ENCODE measurements at regions not wholly inside any gene's neighbourhood (a gene's known extent, or its start where the extent isn't known, plus 50 kb on each side); places are given as distances from the start of the nearest gene placed in this dataset.

DNA sequence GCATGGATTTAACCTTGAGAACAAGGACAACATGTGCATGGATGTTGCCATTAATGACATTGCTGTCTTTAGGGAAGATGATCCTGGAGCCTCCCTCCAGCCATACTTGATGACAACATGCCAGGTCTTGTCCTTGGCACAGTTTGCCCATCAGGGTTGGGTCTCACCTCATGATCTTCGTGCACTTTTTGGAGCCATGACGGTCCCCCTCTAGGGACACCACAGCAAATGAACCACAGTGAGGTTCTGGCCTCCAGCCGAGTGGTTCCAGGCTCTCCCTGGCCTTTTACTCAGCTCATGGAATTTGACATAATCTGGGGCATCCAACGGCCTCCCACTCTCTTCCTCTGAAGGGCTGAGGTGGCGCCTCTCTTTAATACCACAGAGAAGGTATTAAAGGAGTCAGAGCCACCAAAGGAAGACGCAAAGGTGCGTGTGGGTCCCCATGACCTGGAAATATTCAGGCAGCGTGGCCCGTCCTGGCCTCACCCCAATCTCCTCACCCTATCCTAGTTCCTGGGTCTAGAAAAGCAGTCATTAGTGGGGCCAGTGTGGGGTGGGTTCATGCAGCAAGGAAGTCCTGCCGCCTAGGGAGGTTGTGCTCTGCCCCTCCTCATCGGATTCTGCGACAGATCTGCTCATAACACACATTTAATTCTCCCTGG lies 184.8 kb downstream of the CXCL12 start:
- DNase-seq (ENCODE audit: low read depth, low spot score) = no peak

DNA sequence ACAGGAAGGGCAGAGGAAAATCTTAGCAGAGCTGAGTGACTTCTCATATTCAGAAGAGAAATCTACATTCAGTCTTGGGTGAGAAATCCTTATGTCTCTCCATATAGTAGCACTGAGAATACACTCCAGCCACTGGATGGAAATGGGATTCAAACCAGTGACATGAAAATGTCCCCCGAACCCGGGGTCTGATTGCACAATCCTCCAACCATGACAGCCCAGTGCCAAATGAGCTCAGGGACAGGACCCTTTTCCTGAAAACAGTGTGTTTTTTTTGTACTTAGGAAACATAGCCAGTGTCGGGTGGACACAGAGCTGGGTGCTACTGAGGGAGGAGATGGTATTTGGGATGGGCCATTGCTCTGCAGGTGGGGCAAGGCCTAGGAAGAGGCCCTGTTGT lies 185.6 kb downstream of the CXCL12 start:
- no peak for DNase-seq (ENCODE audit: low read depth, low spot score)

GRCh38 chr10:44198780-44199097 lies 186.2 kb downstream of the CXCL12 start:
- DNase-seq (ENCODE audit: low read depth, low spot score) = no peak

- DNase-seq (ENCODE audit: low read depth, low spot score) = no peak
Measured at GRCh38 chr10:44198096-44198779, 186.7 kb downstream of the CXCL12 start.

DNA sequence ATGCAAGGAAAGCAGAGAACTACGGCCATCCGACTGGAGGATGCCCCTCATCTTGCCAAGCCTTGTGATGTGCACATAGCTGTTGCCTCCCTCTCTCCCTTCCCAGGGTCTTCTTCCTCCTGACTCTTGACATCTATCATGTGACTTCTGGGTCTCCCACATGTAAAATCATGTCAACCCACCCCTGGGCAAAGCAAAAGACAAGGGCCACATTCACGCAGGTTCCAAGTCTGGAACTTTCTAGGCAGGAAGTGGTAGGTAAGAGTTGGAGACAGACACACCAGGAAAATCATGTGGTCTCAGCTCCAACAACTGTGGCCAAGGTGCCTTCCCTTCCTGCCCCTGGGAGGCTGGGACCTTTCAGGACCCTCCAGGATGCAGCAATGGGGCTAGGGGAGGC lies 187.3 kb downstream of the CXCL12 start:
- DNase-seq (ENCODE audit: low read depth, low spot score) = no peak

GRCh38 chr10:44196336-44196735 lies 188.6 kb downstream of the CXCL12 start:
- no peak for DNase-seq (ENCODE audit: low read depth, low spot score)

GRCh38 chr10:44196008-44196320 lies 188.9 kb downstream of the CXCL12 start:
- no peak for DNase-seq (ENCODE audit: low read depth, low spot score)

DNA sequence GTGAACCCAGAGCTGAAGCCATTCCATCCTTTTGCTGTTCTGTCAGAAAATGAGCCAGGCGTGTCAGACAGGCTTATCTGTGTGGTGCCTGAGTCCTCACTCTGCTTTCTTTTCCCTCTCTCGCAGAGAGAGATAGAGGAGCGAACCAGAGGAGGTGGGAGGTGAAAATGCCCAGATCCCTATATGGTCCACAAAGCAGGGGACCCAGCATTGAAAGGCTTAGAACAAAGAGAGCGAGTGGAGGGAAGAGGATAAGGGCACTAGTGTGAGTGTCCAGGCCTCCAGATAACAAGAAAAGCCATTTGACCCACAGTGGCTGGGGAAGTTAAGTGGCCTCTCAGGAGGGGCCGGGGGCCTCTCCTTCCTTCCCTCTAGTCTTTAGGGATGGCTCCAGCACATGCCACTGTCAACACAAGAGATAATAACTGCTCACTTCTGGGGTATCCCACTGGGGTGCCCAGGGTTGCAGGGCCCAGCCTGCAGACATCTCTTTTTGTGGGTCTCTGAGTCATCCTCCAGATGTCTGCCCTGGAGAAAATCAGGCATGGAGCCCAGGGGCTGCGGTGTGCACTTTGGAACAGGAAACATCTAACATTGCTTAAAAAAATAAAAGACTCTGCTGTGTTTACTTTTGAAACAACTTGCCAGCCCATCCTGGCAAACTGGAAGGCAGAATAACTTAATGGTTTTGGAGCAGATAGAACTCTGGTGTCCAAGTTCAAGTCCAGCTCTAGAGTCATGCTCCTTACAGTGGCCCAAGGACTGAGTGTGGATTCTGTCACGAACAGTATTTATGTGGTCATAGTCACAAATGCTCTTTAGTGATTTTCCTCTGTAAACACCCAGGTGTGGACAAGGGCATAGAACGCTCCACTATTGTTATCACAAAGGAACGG lies 189.5 kb downstream of the CXCL12 start:
- DNase-seq (ENCODE audit: low read depth, low spot score) = no peak

DNA sequence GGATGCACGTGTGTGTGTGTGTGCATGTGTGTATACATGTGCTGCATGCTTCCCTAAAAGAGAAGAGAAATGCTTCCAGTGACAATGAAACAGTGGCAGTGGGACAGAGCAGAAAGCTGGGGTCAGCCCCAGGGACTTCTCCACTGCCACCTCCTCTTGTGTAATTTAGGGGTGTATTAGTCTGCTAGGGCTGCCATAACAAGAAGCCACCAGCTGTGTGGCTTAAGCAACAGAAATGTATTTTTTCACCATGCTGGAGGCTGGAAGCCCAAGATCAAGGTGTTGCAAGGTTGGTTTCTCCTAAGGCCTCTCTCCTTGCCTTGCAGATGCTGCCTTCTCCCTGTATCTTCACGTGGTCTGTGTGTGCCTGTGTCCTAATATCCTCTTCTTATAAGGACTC lies 190.5 kb downstream of the CXCL12 start:
- no peak for DNase-seq (ENCODE audit: low read depth, low spot score)

DNA sequence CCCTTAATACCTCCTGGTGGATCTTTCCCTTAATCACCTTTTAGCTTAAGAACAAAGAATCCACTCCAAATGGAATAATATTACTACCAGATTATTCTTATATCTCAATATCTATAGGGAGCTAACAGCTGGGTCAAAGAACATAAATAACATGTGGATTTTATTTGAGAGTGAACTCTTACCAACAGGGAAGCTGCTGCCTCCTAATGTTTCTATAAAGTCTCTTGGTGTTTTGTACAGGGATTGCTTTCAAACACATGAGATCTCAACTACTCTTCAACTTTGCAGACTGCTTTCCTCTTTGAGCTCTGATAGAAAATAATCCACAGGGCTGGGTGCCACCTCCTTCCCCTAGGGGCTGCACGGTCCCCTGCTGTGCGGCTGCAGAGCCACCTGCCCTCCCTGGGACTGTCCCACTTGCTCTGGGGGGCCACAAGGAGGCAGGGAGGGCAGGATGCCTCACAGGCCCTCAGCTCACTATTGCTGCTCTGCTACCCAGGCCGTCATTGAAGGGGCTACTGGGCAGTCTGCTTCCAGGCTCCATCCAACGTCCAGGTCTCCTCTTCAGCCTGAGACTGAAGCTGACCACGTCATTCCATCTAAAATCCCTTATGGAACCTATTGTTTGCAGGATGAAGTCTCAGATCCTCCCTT lies 191.2 kb downstream of the CXCL12 start:
- no peak for DNase-seq (ENCODE audit: low read depth, low spot score)

- no peak for DNase-seq (ENCODE audit: low read depth, low spot score)
Measured at GRCh38 chr10:44193166-44193565, 191.7 kb downstream of the CXCL12 start.

DNA sequence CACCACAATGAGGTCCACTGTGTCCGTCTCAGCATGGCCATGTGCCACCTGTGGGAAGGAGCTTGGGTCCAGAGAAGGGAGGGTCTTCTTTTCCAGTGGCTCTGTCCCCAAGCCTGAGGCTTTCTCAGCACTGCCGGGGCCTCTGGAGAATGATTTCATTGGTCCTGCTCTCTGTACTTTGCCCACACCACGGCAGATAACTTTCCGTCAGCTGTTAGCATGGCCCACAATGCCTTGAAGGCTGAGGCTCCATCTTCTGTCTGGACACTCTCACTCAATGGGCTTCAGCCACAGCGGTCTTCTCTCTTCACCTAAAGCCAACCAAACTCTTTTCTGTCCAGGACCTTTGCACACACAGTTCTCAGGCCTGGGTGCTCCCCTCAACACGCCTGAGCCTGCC lies 192.5 kb downstream of the CXCL12 start:
- no peak for DNase-seq (ENCODE audit: low read depth, low spot score)

DNA sequence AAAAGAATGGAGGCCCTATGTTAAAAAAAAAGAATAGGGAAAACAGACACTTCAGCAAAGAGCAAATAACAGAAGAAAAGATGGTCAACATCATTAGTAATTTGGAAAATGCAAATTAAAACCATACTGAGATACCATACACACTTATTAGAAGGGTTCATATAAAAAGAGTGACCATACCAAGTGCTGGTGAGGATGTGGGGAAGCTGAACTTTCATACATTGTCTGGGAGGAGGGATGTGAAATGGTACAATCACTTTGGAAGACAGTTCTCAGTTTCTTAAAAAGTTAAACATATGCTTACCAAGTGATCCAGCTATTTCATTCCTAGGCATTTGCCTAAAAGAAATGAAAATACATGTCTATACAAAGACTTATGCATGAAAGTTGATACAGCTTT lies 194.4 kb downstream of the CXCL12 start:
- DNase-seq (ENCODE audit: low read depth, low spot score) = no peak

- DNase-seq (ENCODE audit: low read depth, low spot score) = no peak
Measured at GRCh38 chr10:44186821-44187220, 198.1 kb downstream of the CXCL12 start.

DNA sequence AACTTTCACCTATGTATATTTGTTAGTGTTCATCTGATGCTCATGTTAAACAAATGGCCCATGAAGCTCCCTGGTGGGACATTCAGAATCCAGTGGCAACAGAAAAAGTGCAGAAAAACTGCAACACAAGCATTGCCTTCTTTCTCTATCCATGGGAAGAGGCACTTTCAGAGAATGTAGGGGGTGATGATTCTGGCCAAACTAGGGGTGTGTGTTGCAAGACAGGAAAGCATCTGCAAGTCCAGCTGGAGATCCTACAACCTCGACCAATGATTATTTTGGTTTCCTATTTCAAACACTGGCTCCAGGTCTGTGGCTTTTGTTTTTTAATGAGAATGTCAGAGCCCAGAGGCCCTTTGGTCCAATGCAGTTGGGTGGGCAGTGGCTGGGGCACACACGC lies 198.7 kb downstream of the CXCL12 start:
- DNase-seq (ENCODE audit: low read depth, low spot score) = no peak

GRCh38 chr10:44185315-44185666 lies 199.6 kb downstream of the CXCL12 start:
- no peak for DNase-seq (ENCODE audit: low read depth, low spot score)

DNA sequence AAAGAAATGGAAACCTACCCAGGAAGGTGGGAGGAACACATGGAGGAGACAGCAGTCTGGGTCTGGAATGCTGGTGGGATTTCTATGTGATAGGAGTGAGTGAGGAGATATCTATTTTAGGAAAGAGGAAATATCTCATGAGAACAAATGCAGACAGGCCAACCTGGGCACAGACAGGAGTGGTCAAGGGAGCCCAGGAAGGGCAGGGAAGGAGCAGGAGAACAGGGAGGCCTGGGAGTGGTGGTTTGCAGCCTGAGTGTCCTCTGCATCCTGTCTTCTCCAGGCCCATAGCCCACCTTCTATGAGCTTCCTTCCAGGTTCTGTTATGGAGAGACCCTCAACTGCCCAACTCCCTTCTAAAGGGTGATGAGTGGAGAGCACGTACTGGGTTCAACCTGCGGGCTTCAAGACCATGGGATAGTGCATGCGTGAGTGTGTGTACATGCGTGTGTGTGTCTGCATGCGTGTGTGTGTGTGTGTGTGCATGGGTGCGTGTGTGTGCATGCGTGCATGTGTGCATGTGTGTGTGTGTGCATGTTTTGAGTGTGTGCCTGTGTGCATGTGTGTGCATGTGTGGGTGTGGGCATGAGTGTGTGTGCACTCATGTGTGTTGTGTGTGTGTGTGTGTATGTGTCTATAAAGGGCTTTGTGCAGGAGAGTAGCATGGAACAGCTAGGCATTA lies 200.1 kb downstream of the CXCL12 start:
- DNase-seq (ENCODE audit: low read depth, low spot score) = no peak

DNA sequence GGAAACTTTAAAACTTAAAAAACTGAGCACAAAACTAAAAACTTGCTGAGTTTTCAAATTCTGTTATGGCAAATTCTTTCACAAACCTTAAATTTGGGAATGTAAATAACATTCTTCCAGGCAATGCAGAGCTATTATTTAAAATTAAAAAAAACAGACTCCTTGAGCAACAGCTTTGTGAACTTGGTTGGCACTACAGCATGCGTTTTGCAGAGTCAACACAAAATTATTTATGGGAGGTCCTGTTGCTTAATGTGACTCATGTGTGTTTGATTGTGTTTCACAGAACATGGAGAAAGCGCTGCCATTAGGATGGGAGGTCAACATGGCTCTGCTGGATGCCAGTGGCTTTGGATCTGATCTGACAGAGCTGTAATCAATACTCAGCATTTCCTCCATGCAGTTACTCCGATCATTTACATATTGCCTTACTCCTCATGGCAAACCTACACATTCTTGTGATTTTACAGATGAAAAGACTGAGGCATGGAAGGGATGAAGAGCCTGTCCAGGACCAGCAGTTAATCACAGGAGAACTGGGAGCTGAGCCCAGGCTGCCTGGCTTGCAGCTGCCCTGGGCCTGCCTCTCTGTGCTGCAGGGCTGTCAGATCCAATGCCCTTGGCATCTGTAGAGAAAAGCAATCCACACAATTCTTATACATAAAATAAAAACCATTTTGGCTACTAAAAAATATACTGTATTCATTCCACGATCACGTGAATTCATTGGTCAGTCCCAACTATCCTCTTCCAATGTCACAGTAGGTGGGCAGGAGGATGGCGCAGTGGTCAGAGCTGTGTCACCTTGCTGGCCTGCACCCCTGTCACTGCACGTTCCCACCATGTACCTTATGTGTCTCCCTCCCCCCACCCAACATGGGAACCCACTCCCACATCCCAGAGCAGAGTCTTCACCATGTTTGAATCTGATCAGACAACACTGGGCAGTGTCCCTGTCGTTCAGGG lies 200.9 kb downstream of the CXCL12 start:
- no peak for DNase-seq (ENCODE audit: low read depth, low spot score)

DNA sequence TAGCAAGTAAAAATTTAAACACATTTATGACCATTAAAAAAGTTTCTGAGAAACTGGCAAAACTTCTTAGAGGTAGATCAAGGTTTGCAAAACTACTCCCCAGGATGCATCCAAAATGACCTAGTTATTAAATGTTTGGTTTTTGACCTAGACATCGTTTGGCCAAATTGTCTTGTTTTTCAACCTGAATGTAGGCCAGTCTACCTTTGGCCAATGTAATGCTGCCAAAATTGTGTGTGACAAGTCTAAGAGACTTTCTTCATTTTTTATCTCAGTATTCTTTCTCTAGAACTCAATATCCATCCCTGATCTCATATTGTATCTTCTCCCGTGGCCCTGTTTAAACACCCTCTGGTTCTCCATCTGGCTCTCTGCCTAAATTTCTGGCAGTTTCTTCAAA lies 202.0 kb downstream of the CXCL12 start:
- DNase-seq (ENCODE audit: low read depth, low spot score) = no peak

DNA sequence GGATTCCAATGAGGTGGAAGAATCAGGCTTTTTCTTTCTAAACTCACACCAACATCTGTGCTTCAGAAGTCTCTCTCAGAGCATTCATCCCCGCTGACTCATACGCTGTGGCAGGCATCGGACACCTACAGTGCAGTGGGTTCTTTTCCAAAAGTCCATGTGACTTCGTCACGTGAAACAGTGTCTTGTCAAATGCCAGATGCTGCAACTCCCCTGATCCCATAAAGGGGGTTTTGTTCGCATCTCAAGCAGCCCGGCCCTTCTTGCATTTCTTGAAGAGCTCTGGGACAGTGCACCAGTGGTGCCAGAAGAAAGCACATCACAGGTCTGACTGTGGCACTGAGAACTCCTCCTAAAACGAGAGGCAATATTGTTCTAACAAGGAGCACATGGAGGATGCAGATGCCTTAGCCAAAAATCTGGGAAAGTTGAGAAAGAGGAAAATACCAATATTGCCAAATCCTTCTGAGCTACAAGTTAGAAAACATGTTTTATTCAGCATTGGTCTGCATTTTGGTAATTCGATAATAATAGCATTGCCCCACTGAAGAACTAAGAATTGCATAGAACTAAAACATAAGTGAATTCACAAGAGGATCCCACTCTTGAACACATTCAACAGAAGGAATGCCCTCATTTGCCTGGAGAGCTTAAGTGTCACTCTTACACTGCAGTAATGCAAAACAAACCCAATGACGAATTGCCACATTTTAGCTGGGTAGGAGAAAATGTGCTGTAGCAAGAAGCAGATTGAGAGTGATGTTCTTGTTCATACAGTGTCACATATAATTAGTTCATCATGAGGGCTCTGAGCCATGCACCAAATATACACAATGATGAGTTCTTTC lies 204.4 kb downstream of the CXCL12 start:
- DNase-seq (ENCODE audit: low read depth, low spot score) = no peak
